ENCODE measurements at regions not wholly inside any gene's neighbourhood (a gene's known extent, or its start where the extent isn't known, plus 50 kb on each side); places are given as distances from the start of the nearest gene placed in this dataset.

- no peak for FAIRE-seq
- TF ChIP-seq NR2C1 (IDR thresholded peaks at IDR 0.05) (no peak), HDAC6 (IDR thresholded peaks at IDR 0.05; ENCODE audit: unreplicated experiment) (no peak), KLF5 (IDR thresholded peaks at IDR 0.05; ENCODE audit: partially characterized antibody) (no peak), NFYA (IDR thresholded peaks at IDR 0.05; ENCODE audit: borderline replicate concordance, low read depth, low read length) (no peak), RFX5 (IDR thresholded peaks at IDR 0.05; ENCODE audit: low read depth, low read length) (no peak), HSF1 (IDR thresholded peaks at IDR 0.05; ENCODE audit: low read depth, low read length) (no peak), CHD1 (IDR thresholded peaks at IDR 0.05; ENCODE audit: low read depth, low read length) (no peak), FOXM1 (IDR thresholded peaks at IDR 0.05; ENCODE audit: low read depth, low read length) (no peak), LARP7 (IDR thresholded peaks at IDR 0.05) (no peak), MEF2B (IDR thresholded peaks at IDR 0.05; ENCODE audit: partially characterized antibody, poor library complexity, severe bottlenecking) (no peak), DPF2 (IDR thresholded peaks at IDR 0.05) (no peak), ESRRA (IDR thresholded peaks at IDR 0.05; ENCODE audit: low read length) (no peak), FOXK2 (IDR thresholded peaks at IDR 0.05) (no peak), EED (IDR thresholded peaks at IDR 0.05; ENCODE audit: low read depth) (no peak), YBX1 (IDR thresholded peaks at IDR 0.05) (no peak), ZZZ3 (IDR thresholded peaks at IDR 0.05; ENCODE audit: control insufficient read depth, insufficient read length, low read depth) (no peak), SUPT20H (IDR thresholded peaks at IDR 0.05; ENCODE audit: borderline replicate concordance, control insufficient read depth, low read depth, low read length) (no peak), ZBTB33 (IDR thresholded peaks at IDR 0.05) (no peak)
- TF ChIP-seq, protein P1, sequence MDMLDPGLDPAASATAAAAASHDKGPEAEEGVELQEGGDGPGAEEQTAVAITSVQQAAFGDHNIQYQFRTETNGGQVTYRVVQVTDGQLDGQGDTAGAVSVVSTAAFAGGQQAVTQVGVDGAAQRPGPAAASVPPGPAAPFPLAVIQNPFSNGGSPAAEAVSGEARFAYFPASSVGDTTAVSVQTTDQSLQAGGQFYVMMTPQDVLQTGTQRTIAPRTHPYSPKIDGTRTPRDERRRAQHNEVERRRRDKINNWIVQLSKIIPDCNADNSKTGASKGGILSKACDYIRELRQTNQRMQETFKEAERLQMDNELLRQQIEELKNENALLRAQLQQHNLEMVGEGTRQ (IDR thresholded peaks at IDR 0.05; ENCODE audit: borderline replicate concordance, low read depth, low read length), result no peak
- TF ChIP-seq, protein P2, sequence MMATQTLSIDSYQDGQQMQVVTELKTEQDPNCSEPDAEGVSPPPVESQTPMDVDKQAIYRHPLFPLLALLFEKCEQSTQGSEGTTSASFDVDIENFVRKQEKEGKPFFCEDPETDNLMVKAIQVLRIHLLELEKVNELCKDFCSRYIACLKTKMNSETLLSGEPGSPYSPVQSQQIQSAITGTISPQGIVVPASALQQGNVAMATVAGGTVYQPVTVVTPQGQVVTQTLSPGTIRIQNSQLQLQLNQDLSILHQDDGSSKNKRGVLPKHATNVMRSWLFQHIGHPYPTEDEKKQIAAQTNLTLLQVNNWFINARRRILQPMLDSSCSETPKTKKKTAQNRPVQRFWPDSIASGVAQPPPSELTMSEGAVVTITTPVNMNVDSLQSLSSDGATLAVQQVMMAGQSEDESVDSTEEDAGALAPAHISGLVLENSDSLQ (IDR thresholded peaks at IDR 0.05), result no peak
- RAD21 ChIA-PET (ENCODE audit: unreplicated experiment), result no interaction called here
These were observed 1204.8 kb downstream of the GALC start for GRCh38 chr14:86788224-86788623.

More at GRCh38 chr14:86788224-86788623, 1204.8 kb downstream of the GALC start:
- H3K4me1 ChIP-seq (ENCODE audit: control insufficient read depth, insufficient read depth, low read length), result no peaks in the 10 kb centered on the region
- intact Hi-C loops (cut with micrococcal nuclease; ENCODE audit: unreplicated experiment) (no loop called here), in situ Hi-C loops (cut with MboI) (no loop called here)
- no peak overlapping the region for H3K4me2 ChIP-seq (ENCODE audit: control insufficient read depth, insufficient read depth)
- H3K27ac ChIP-seq (ENCODE audit: control insufficient read depth, insufficient read depth), result no peak overlapping the region
- no peak for ATAC-seq
- H3K9me3 ChIP-seq (replicated peaks; ENCODE audit: control insufficient read depth, insufficient read depth, low read length), result no peaks in the 10 kb centered on the region
- no peak for DNase-seq (ENCODE audit: low read depth, low spot score)
- H3K4me3 ChIP-seq, result no peak overlapping the region
- H3K9ac ChIP-seq (ENCODE audit: control insufficient read depth, insufficient read depth, low read length), result no peak overlapping the region
- 4% methylated on average over 1 of the region's 1 CpG for WGBS (ENCODE audit: insufficient coverage, insufficient replicate concordance, low lambda C conversion rate, missing lambda C conversion rate)
- H4K20me1 ChIP-seq (ENCODE audit: control insufficient read depth, insufficient read depth), result no peaks in the 10 kb centered on the region
- ChIA-PET POLR2A (no interaction called here), CTCF (interaction anchor here (1.0 to 1.5 kb wide), 3 partner anchors 81 to 334 kb away, joined by 3 read pairs; no protein-coding TSS in a partner anchor), SMC1A (ENCODE audit: uncharacterized antibody, unreplicated experiment) (interaction anchor here (0.6 to 1.8 kb wide), 6 partner anchors 11 to 147 kb away, joined by 3 to 6 read pairs (median 3); no protein-coding TSS in a partner anchor)
- no peaks in the 10 kb centered on the region for H3K27me3 ChIP-seq (replicated peaks in 1 of 2; ENCODE audit: control insufficient read depth in 2 of 2, insufficient read depth in 2 of 2, low read length in 1 of 2)
- BruUV-seq (replicated peaks), result no TSS peak
- H3K79me2 ChIP-seq (ENCODE audit: control insufficient read depth, insufficient read depth, low read length), result no peaks in the 10 kb centered on the region
- H2AFZ ChIP-seq (ENCODE audit: control insufficient read depth, low read depth, low read length), result no peak overlapping the region
- H3K36me3 ChIP-seq (ENCODE audit: control insufficient read depth in 2 of 2, insufficient read depth in 2 of 2, low read length in 1 of 2), result no peaks in the 10 kb centered on the region
